RCC 7860 (cell line): ENCODE measurements at regions not wholly inside any gene's neighbourhood (a gene's known extent, or its start where the extent isn't known, plus 50 kb on each side); places are given as distances from the start of the nearest gene placed in this dataset.
A peak's percentile ranks its signal among the peaks of the same experiment; 100 is the strongest.

Experiments
- DNase-seq: peaks from one replicate; pipeline ENCODE4 v3.0.0-alpha.2; 2015; ENCODE audit warnings: low spot score
- FAIRE-seq: peaks from 2 replicates; lab custom pipeline; 2012; peaks lifted over from hg19 to GRCh38; lab: Jason Lieb, UNC

GRCh38 chr2:155100261-155100660, 401.8 kb downstream of the KCNJ3 start:
- FAIRE-seq (no peak), DNase-seq (peak; percentile 62)

- DNase-seq (peak; percentile 93), FAIRE-seq (peak; percentile 75)
These were observed 401.3 kb downstream of the KCNJ3 start for GRCh38 chr2:155099784-155100183.

GRCh38 chr2:155095613-155096012, 397.1 kb downstream of the KCNJ3 start:
- no peak for DNase-seq
- FAIRE-seq = no peak

GRCh38 chr2:155080373-155080772, 381.9 kb downstream of the KCNJ3 start:
- DNase-seq (no peak), FAIRE-seq (no peak)

- no peak for DNase-seq
- FAIRE-seq = no peak
These were observed 372.0 kb downstream of the KCNJ3 start for GRCh38 chr2:155070489-155070888.

GRCh38 chr2:155062922-155063258, 364.4 kb downstream of the KCNJ3 start:
- FAIRE-seq = no peak

GRCh38 chr2:155062250-155062921, 363.9 kb downstream of the KCNJ3 start:
- DNase-seq (no peak), FAIRE-seq (no peak)

More at GRCh38 chr2:155062922-155063258, 364.4 kb downstream of the KCNJ3 start:
- no peak for DNase-seq

- no peak for DNase-seq
- no peak for FAIRE-seq
These were observed 362.4 kb downstream of the KCNJ3 start for GRCh38 chr2:155060896-155061295.

- DNase-seq (no peak), FAIRE-seq (no peak)
These were observed 356.2 kb downstream of the KCNJ3 start for GRCh38 chr2:155054712-155055111.

- FAIRE-seq = no peak
- no peak for DNase-seq
These were observed 344.6 kb downstream of the KCNJ3 start for GRCh38 chr2:155043097-155043496.

- no peak for FAIRE-seq
- no peak for DNase-seq
These were observed 336.8 kb downstream of the KCNJ3 start for GRCh38 chr2:155035308-155035707.

GRCh38 chr2:155033652-155034051, 335.2 kb downstream of the KCNJ3 start:
- DNase-seq = no peak
- no peak for FAIRE-seq

- FAIRE-seq = no peak
These were observed 331.8 kb downstream of the KCNJ3 start for GRCh38 chr2:155030296-155030695.

GRCh38 chr2:155026651-155027174, 328.2 kb downstream of the KCNJ3 start:
- DNase-seq (no peak), FAIRE-seq (no peak)

More at GRCh38 chr2:155030296-155030695, 331.8 kb downstream of the KCNJ3 start:
- DNase-seq = no peak

- FAIRE-seq (no peak), DNase-seq (no peak)
These were observed 325.2 kb downstream of the KCNJ3 start for GRCh38 chr2:155023674-155024073.

- no peak for DNase-seq
- no peak for FAIRE-seq
These were observed 324.0 kb downstream of the KCNJ3 start for GRCh38 chr2:155022531-155022930.

GRCh38 chr2:155021618-155022017, 323.1 kb downstream of the KCNJ3 start:
- FAIRE-seq = no peak
- no peak for DNase-seq

- DNase-seq (no peak), FAIRE-seq (no peak)
These were observed 321.8 kb downstream of the KCNJ3 start for GRCh38 chr2:155020246-155020645.

GRCh38 chr2:155010925-155011324, 312.4 kb downstream of the KCNJ3 start:
- FAIRE-seq (no peak), DNase-seq (no peak)

- no peak for FAIRE-seq
- no peak for DNase-seq
These were observed 296.9 kb downstream of the KCNJ3 start for GRCh38 chr2:154995361-154995760.

- FAIRE-seq = no peak
- no peak for DNase-seq
These were observed 294.3 kb downstream of the KCNJ3 start for GRCh38 chr2:154992826-154993225.

GRCh38 chr2:154978710-154979109, 280.2 kb downstream of the KCNJ3 start:
- no peak for FAIRE-seq

GRCh38 chr2:154978244-154978643, 279.7 kb downstream of the KCNJ3 start:
- FAIRE-seq = no peak
- DNase-seq = no peak

More at GRCh38 chr2:154978710-154979109, 280.2 kb downstream of the KCNJ3 start:
- no peak for DNase-seq
